Muscle of arm (tissue), 1 donor: ENCODE measurements at regions not wholly inside any gene's neighbourhood (a gene's known extent, or its start where the extent isn't known, plus 50 kb on each side); places are given as distances from the start of the nearest gene placed in this dataset.
"Not testable (repeated sequence)": the region's sequence is repeated elsewhere in the genome, so short reads cannot be mapped to it uniquely, and the experiment has no call there.

ENCODE experiments used
- DNase-seq: peaks from one replicate; pipeline ENCODE4 v3.0.0-alpha.2; 2013

GRCh38 chr22:23460517-23461031 is 119.5 kb downstream of the IGLL1 start:
- DNase-seq = not testable (repeated sequence)

GRCh38 chr22:23459645-23460516 is 120.2 kb downstream of the IGLL1 start:
- DNase-seq = not testable (repeated sequence)

GRCh38 chr22:23458663-23459541 is 121.2 kb downstream of the IGLL1 start:
- no peak for DNase-seq

- DNase-seq = no peak
Observed at GRCh38 chr22:23457380-23457985, 122.6 kb downstream of the IGLL1 start.

GRCh38 chr22:23456666-23457379 is 123.3 kb downstream of the IGLL1 start:
- not testable (repeated sequence) for DNase-seq

GRCh38 chr22:23454345-23454744 is 125.7 kb downstream of the IGLL1 start:
- not testable (repeated sequence) for DNase-seq

GRCh38 chr22:23453277-23453676 is 126.8 kb downstream of the IGLL1 start:
- no peak for DNase-seq

- no peak for DNase-seq
Observed at GRCh38 chr22:23452231-23453010, 127.7 kb downstream of the IGLL1 start.

- not testable (repeated sequence) for DNase-seq
Observed at GRCh38 chr22:23451452-23452230, 128.4 kb downstream of the IGLL1 start.

GRCh38 chr22:23450821-23451220 is 129.3 kb downstream of the IGLL1 start:
- DNase-seq = not testable (repeated sequence)

- DNase-seq = no peak
Observed at GRCh38 chr22:23450434-23450795, 129.7 kb downstream of the IGLL1 start.

GRCh38 chr22:23449748-23450433 is 130.2 kb downstream of the IGLL1 start:
- DNase-seq = not testable (repeated sequence)

GRCh38 chr22:23448499-23449288 is 131.4 kb downstream of the IGLL1 start:
- DNase-seq = not testable (repeated sequence)

- DNase-seq = no peak
Observed at GRCh38 chr22:23446796-23447350, 133.2 kb downstream of the IGLL1 start.

- not testable (repeated sequence) for DNase-seq
Observed at GRCh38 chr22:23446194-23446593, 133.9 kb downstream of the IGLL1 start.

GRCh38 chr22:23443905-23444304 is 136.2 kb downstream of the IGLL1 start:
- DNase-seq = not testable (repeated sequence)

- not testable (repeated sequence) for DNase-seq
Observed at GRCh38 chr22:23439581-23439980, 140.5 kb downstream of the IGLL1 start.

GRCh38 chr22:23438216-23438615 is 141.9 kb downstream of the IGLL1 start:
- no peak for DNase-seq
